ENCODE measurements at regions not wholly inside any gene's neighbourhood (a gene's known extent, or its start where the extent isn't known, plus 50 kb on each side); places are given as distances from the start of the nearest gene placed in this dataset.

- no peak overlapping the region for H3K4me3 ChIP-seq (ENCODE audit: low read depth, low read length)
- no peak for DNase-seq (ENCODE audit: low read depth, low spot score)
- ChIA-PET CTCF (no interaction called here), POLR2A (no interaction called here)
- TF ChIP-seq CTCF (IDR thresholded peaks at IDR 0.05; ENCODE audit: insufficient read depth, low read length, missing control alignments), result no peak
These were observed 310.5 kb downstream of the GPAM start for GRCh38 chr10:111873041-111873440.

GRCh38 chr10:111873621-111874135 lies 309.9 kb downstream of the GPAM start:
- POLR2A ChIA-PET, result no interaction called here
- no peak for TF ChIP-seq CTCF (IDR thresholded peaks at IDR 0.05; ENCODE audit: insufficient read depth, low read length, missing control alignments)
- CTCF ChIA-PET, result no interaction called here
- no peak for DNase-seq (ENCODE audit: low read depth, low spot score)
- no peak overlapping the region for H3K4me3 ChIP-seq (ENCODE audit: low read depth, low read length)

- TF ChIP-seq CTCF (IDR thresholded peaks at IDR 0.05; ENCODE audit: insufficient read depth, low read length, missing control alignments), result no peak
- CTCF ChIA-PET, result no interaction called here
- no peak for DNase-seq (ENCODE audit: low read depth, low spot score)
- POLR2A ChIA-PET, result no interaction called here
- H3K4me3 ChIP-seq (ENCODE audit: low read depth, low read length), result no peak overlapping the region
These were observed 309.0 kb downstream of the GPAM start for GRCh38 chr10:111874576-111874975.

- no peak for TF ChIP-seq CTCF (IDR thresholded peaks at IDR 0.05; ENCODE audit: insufficient read depth, low read length, missing control alignments)
- ChIA-PET CTCF (no interaction called here), POLR2A (no interaction called here)
- DNase-seq (ENCODE audit: low read depth, low spot score), result no peak
- no peak overlapping the region for H3K4me3 ChIP-seq (ENCODE audit: low read depth, low read length)
These were observed 307.8 kb downstream of the GPAM start for GRCh38 chr10:111875725-111876124.

- TF ChIP-seq CTCF (IDR thresholded peaks at IDR 0.05; ENCODE audit: insufficient read depth, low read length, missing control alignments), result no peak
- CTCF ChIA-PET, result no interaction called here
- POLR2A ChIA-PET, result no interaction called here
These were observed 306.3 kb downstream of the GPAM start for GRCh38 chr10:111877258-111877657.

GRCh38 chr10:111879969-111880368 lies 303.6 kb downstream of the GPAM start:
- DNase-seq (ENCODE audit: low read depth, low spot score), result no peak
- POLR2A ChIA-PET, result no interaction called here
- CTCF ChIA-PET, result no interaction called here
- no peak for TF ChIP-seq CTCF (IDR thresholded peaks at IDR 0.05; ENCODE audit: insufficient read depth, low read length, missing control alignments)
- H3K4me3 ChIP-seq (ENCODE audit: low read depth, low read length), result no peak overlapping the region

More at GRCh38 chr10:111877258-111877657, 306.3 kb downstream of the GPAM start:
- H3K4me3 ChIP-seq (ENCODE audit: low read depth, low read length), result no peak overlapping the region
- no peak for DNase-seq (ENCODE audit: low read depth, low spot score)

Data from AG04449 (cell line).